ENCODE measurements at regions not wholly inside any gene's neighbourhood (a gene's known extent, or its start where the extent isn't known, plus 50 kb on each side); places are given as distances from the start of the nearest gene placed in this dataset.
"Not testable (repeated sequence)": the region's sequence is repeated elsewhere in the genome, so short reads cannot be mapped to it uniquely, and the experiment has no call there.

GRCh38 chr2:48228345-48228684 is 86.2 kb upstream of the FOXN2 start:
- DNase-seq = no peak

GRCh38 chr2:48229063-48229462 is 85.4 kb upstream of the FOXN2 start:
- no peak for DNase-seq

GRCh38 chr2:48230834-48231233 is 83.6 kb upstream of the FOXN2 start:
- no peak for DNase-seq

- DNase-seq = no peak
These were observed 82.1 kb upstream of the FOXN2 start for GRCh38 chr2:48232351-48232750.

GRCh38 chr2:48233005-48233404 is 81.5 kb upstream of the FOXN2 start:
- no peak for DNase-seq

GRCh38 chr2:48233824-48234223 is 80.7 kb upstream of the FOXN2 start:
- not testable (repeated sequence) for DNase-seq

GRCh38 chr2:48235076-48235475 is 79.4 kb upstream of the FOXN2 start:
- DNase-seq = no peak

GRCh38 chr2:48238381-48238780 is 76.1 kb upstream of the FOXN2 start:
- DNase-seq = no peak

GRCh38 chr2:48240912-48241311 is 73.6 kb upstream of the FOXN2 start:
- DNase-seq = no peak

- peak; percentile 85 for DNase-seq
These were observed 67.3 kb upstream of the FOXN2 start for GRCh38 chr2:48247206-48247605.

- DNase-seq = peak; percentile 93
These were observed 66.1 kb upstream of the FOXN2 start for GRCh38 chr2:48248251-48248933.

GRCh38 chr2:48249025-48249424 is 65.5 kb upstream of the FOXN2 start:
- peak; percentile 80 for DNase-seq

GRCh38 chr2:48249631-48250473 is 64.6 kb upstream of the FOXN2 start:
- peak; percentile 70 for DNase-seq

- DNase-seq = no peak
These were observed 64.0 kb upstream of the FOXN2 start for GRCh38 chr2:48250474-48250844.

GRCh38 chr2:48250943-48251342 is 63.5 kb upstream of the FOXN2 start:
- peak; percentile 31 for DNase-seq

GRCh38 chr2:48251437-48252148 is 62.9 kb upstream of the FOXN2 start:
- DNase-seq = no peak

- DNase-seq = no peak
These were observed 61.2 kb upstream of the FOXN2 start for GRCh38 chr2:48253301-48253700.

- no peak for DNase-seq
These were observed 59.6 kb upstream of the FOXN2 start for GRCh38 chr2:48254839-48255238.

GRCh38 chr2:48257456-48257855 is 57.0 kb upstream of the FOXN2 start:
- DNase-seq = no peak

GRCh38 chr2:48258481-48259149 is 55.9 kb upstream of the FOXN2 start:
- DNase-seq = no peak

GRCh38 chr2:48259811-48260210 is 54.7 kb upstream of the FOXN2 start:
- no peak for DNase-seq

GRCh38 chr2:48264627-48265026 is 49.9 kb upstream of the FOXN2 start:
- no peak for DNase-seq

Data from fibroblast of upper back skin (primary cell).